GM12891 (cell line): ENCODE measurements at regions not wholly inside any gene's neighbourhood (a gene's known extent, or its start where the extent isn't known, plus 50 kb on each side); places are given as distances from the start of the nearest gene placed in this dataset.

ENCODE experiments used
- POLR2A ChIP-seq: IDR thresholded peaks from 2 replicates; pipeline ENCODE4 v1.6.1; 2011; ENCODE audit warnings: low read depth, low read length, control low read depth
- POLR2AphosphoS5 ChIP-seq: IDR thresholded peaks from 2 replicates; pipeline ENCODE4 v1.6.1; 2011; ENCODE audit warnings: low read depth, low read length, control low read depth
- POU2F2 ChIP-seq: IDR thresholded peaks from 2 replicates; pipeline ENCODE4 v1.6.1; 2011; ENCODE audit warnings: low read depth, mild to moderate bottlenecking, control low read depth, low read length, moderate library complexity
- TAF1 ChIP-seq: IDR thresholded peaks from 2 replicates; pipeline ENCODE4 v1.6.1; 2011; ENCODE audit warnings: low read depth, low read length, control low read depth

DNA sequence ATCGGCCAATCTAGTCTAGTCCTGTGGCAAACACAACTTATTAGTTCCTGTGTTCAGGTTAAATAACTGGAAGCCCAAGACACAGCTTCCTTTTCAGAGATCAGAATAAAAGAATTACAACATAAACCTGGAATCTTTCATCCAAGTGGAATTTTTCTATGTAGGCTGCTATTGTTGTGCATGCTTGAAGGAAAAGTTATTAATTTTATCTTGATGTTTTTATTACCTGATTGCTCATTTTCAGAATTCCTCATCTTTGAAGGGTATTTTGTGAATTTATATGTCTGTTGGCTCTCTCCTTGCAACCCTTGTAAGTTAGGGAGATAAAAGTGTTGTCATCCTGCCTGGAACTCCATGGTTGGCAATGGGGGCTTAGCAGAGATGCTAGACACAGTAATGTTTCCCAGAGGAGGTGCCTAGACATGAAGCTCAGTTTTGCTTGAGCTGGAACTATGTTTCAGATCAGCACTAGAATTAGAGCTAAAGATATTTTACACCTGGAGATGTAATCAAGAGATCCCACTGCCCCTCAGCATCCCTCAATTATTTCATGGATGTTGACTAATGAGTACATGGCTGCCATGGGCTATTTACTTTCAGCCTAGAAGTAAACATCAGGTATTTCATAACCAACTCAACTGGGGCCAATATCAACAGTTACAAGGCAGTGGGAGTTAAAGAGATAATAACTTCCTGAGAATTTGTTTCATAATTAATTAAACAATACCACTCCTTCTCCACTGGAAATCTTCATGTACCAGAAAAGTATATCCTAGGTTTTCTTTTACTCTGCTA lies 367.0 kb upstream of the MARCKS start:
- TF ChIP-seq TAF1 (no peak), POLR2AphosphoS5 (no peak), POLR2A (no peak), POU2F2 (no peak)
